PC-9 (cell line): ENCODE measurements at regions not wholly inside any gene's neighbourhood (a gene's known extent, or its start where the extent isn't known, plus 50 kb on each side); places are given as distances from the start of the nearest gene placed in this dataset.

ENCODE experiments used
- BruUV-seq: library from RNA; stranded (reverse); fragments of 400-500 nt; replicated peaks from 2 replicates; lab custom pipeline; 2021; lab: Mats Ljungman, UMichigan
- CTCF ChIA-PET: fragments of 300-600 bp; sonication (Branson Sonifier 250); formaldehyde crosslinking; loops from one replicate; lab custom pipeline; 2022; ENCODE audit warnings: antibody characterized with exemption; lab: Charles Lee
- POLR2A ChIA-PET: fragments of 300-600 bp; sonication (Branson Sonifier 250); formaldehyde crosslinking; loops from one replicate; lab custom pipeline; 2022; ENCODE audit warnings: antibody characterized with exemption; ENCODE audit not compliant: unreplicated experiment; lab: Charles Lee
- DNase-seq, 2 experiments: peaks; one replicate each; pipeline versions ENCODE4 v3.0.0 to v3.0.0-alpha.2; 2015 to 2022; ENCODE audit warnings: mixed read lengths in 1 of 2
- H2AFZ ChIP-seq: fragments of 200-600 bp; sonication (generic); 2 replicates; pipeline ENCODE4 v1.8.1; 2017; ENCODE audit warnings: antibody characterized with exemption
- H3F3A ChIP-seq: fragments of 200-600 bp; sonication (generic); 2 replicates; pipeline ENCODE4 v1.8.1; 2017; ENCODE audit warnings: antibody characterized with exemption, mild to moderate bottlenecking, low read depth; ENCODE audit not compliant: insufficient read depth
- H3K27ac ChIP-seq: fragments of 200-600 bp; sonication (generic); 2 replicates; pipeline ENCODE4 v1.6.1; 2016; ENCODE audit warnings: mixed run types
- H3K27me3 ChIP-seq: fragments of 200-600 bp; sonication (generic); 2 replicates; pipeline ENCODE4 v1.6.1; 2016; ENCODE audit warnings: low read depth, mixed run types; ENCODE audit not compliant: insufficient read depth
- H3K36me3 ChIP-seq: fragments of 200-600 bp; sonication (generic); 2 replicates; pipeline ENCODE4 v1.6.1; 2016; ENCODE audit warnings: low read depth, mixed run types
- H3K4me1 ChIP-seq: fragments of 200-600 bp; sonication (generic); replicated peaks from 2 replicates; pipeline ENCODE4 v1.6.1; 2016; ENCODE audit warnings: mixed run types; ENCODE audit not compliant: insufficient read depth
- H3K4me2 ChIP-seq: fragments of 200-600 bp; sonication (generic); 2 replicates; pipeline ENCODE4 v1.6.1; 2017; ENCODE audit warnings: mixed run types
- H3K4me3 ChIP-seq: fragments of 200-600 bp; sonication (generic); 2 replicates; pipeline ENCODE4 v1.6.1; 2016; ENCODE audit warnings: mixed run types
- H3K79me2 ChIP-seq: fragments of 200-600 bp; sonication (generic); 2 replicates; pipeline ENCODE4 v1.6.1; 2017; ENCODE audit warnings: low read depth, mixed run types
- H3K9me2 ChIP-seq: fragments of 200-600 bp; sonication (generic); 2 replicates; pipeline ENCODE4 v1.8.1; 2017; ENCODE audit warnings: mild to moderate bottlenecking; ENCODE audit not compliant: insufficient read depth
- H3K9me3 ChIP-seq: fragments of 200-600 bp; sonication (generic); 2 replicates; pipeline ENCODE4 v1.8.1; 2016; ENCODE audit warnings: low read depth; ENCODE audit not compliant: insufficient read depth
- H4K20me1 ChIP-seq: fragments of 200-600 bp; sonication (generic); 2 replicates; pipeline ENCODE4 v1.8.1; 2017; ENCODE audit not compliant: insufficient read depth
- EZH2 ChIP-seq: fragments of 200-600 bp; sonication (generic); IDR thresholded peaks from 2 replicates; pipeline ENCODE4 v1.8.0; 2017; ENCODE audit warnings: antibody characterized with exemption, low read depth
- intact Hi-C: fragments of 100-400 bp; cut with micrococcal nuclease; formaldehyde crosslinking; loops from one replicate; pipeline ENCODE4 v1.10.0; 2022; ENCODE audit not compliant: unreplicated experiment
- TF ChIP-seq, protein P1 (sequence below): fragments of 200-600 bp; sonication (generic); conservative IDR thresholded peaks from 2 replicates; pipeline ENCODE4 v1.6.1; 2017; ENCODE audit warnings: mixed run types, antibody characterized with exemption, mild to moderate bottlenecking, moderate library complexity

DNA sequence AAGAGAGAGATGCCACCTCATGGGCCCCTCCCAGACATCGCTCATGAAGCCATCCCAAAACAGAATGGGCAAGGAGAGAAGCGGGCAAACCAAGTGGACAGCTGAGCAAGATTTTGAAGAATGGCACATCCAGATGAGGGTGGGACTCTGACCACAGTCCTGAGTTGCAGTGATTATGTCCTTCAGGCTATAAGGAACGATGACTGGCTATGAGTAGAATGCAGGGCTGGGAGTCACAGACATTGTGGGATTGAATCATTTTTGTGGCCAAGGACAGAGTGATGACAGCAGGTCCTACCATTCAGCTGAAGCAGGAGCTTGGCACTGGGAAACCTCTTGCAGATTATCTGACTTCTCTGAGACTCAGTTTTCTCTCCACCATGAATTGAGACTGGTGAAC, 245.7 kb upstream of the SLC30A5 start:
- Histone ChIP-seq H2AFZ (no peak overlapping the region), H3F3A (no peaks in the 10 kb centered on the region; the same call in 1 of the 2 replicates), H3K4me1 (no peaks in the 10 kb centered on the region), H4K20me1 (no peaks in the 10 kb centered on the region), H3K79me2 (no peaks in the 10 kb centered on the region), H3K27ac (no peak overlapping the region), H3K4me3 (no peak overlapping the region), H3K27me3 (no peaks in the 10 kb centered on the region), H3K9me3 (no peaks in the 10 kb centered on the region), H3K9me2 (no peaks in the 10 kb centered on the region), H3K4me2 (no peak overlapping the region), H3K36me3 (no peaks in the 10 kb centered on the region)
- DNase-seq, result peak in 1 of 2 experiments; percentile 53
- no TSS peak for BruUV-seq
- intact Hi-C loops, result no loop called here
- ChIA-PET POLR2A (no interaction called here), CTCF (no interaction called here)
- TF ChIP-seq, protein P1, sequence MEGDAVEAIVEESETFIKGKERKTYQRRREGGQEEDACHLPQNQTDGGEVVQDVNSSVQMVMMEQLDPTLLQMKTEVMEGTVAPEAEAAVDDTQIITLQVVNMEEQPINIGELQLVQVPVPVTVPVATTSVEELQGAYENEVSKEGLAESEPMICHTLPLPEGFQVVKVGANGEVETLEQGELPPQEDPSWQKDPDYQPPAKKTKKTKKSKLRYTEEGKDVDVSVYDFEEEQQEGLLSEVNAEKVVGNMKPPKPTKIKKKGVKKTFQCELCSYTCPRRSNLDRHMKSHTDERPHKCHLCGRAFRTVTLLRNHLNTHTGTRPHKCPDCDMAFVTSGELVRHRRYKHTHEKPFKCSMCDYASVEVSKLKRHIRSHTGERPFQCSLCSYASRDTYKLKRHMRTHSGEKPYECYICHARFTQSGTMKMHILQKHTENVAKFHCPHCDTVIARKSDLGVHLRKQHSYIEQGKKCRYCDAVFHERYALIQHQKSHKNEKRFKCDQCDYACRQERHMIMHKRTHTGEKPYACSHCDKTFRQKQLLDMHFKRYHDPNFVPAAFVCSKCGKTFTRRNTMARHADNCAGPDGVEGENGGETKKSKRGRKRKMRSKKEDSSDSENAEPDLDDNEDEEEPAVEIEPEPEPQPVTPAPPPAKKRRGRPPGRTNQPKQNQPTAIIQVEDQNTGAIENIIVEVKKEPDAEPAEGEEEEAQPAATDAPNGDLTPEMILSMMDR, result no peak
- TF ChIP-seq EZH2, result no peak

DNA sequence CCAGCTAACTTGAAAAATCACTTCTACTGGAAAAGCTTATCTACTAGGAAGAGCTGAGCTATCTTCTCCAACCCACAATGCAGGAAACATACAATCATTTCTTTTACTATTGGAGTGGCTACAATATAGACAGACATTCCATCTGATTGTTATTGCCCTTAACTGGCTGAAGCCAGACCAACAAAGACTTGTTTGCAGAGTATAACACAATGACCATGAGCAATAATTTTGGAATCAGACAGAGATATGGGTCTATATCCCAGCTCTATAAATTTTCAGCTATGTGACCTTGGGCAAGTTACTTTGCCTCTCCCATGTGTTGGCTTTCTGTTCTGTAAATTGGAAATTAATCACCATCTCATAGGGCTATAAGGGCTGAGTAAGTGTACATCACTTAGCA, 244.7 kb upstream of the SLC30A5 start:
- no TSS peak for BruUV-seq
- no peak for TF ChIP-seq EZH2
- TF ChIP-seq, protein P1, result no peak

DNA sequence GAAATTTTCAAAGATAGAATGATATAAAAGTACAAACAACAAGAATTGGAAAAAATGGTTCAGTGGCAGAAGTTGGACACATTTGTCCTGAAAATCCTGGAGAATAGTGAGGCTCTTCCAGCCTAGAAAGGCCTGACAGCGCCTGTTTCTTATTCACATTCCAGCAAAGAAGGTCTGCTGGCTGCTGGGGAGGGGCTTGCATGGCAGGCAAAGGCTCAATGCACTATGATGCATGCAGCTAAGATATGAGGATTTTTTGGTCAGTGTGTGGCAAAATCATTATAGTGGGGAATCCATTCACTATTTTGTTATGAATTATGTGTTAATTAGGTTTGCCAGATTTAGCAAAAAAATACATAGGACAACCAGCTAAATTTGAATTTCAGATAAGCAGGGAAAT, 243.9 kb upstream of the SLC30A5 start:
- H3K4me1 ChIP-seq, result no peaks in the 10 kb centered on the region
- no peaks in the 10 kb centered on the region for H3K36me3 ChIP-seq
- H3K27ac ChIP-seq, result no peak overlapping the region
- no peaks in the 10 kb centered on the region; the same call in 1 of the 2 replicates for H3F3A ChIP-seq
- H3K4me2 ChIP-seq, result no peak overlapping the region
- no peak overlapping the region for H3K4me3 ChIP-seq
- intact Hi-C loops, result no loop called here
- H3K27me3 ChIP-seq, result no peaks in the 10 kb centered on the region
- no peak for TF ChIP-seq EZH2
- TF ChIP-seq, protein P1, result no peak
- no peak overlapping the region for H2AFZ ChIP-seq
- H3K9me3 ChIP-seq, result no peaks in the 10 kb centered on the region
- ChIA-PET CTCF (no interaction called here), POLR2A (no interaction called here)
- no TSS peak for BruUV-seq
- DNase-seq, result no peak
- no peaks in the 10 kb centered on the region for H4K20me1 ChIP-seq
- H3K9me2 ChIP-seq, result no peaks in the 10 kb centered on the region
- H3K79me2 ChIP-seq, result no peaks in the 10 kb centered on the region

More for the DNA sequence above, 244.7 kb upstream of the SLC30A5 start:
- Histone ChIP-seq H3K4me3 (no peak overlapping the region), H2AFZ (no peak overlapping the region), H4K20me1 (no peaks in the 10 kb centered on the region), H3K27me3 (no peaks in the 10 kb centered on the region), H3K4me1 (no peaks in the 10 kb centered on the region), H3K4me2 (no peak overlapping the region), H3K27ac (no peak overlapping the region), H3K36me3 (no peaks in the 10 kb centered on the region), H3K9me3 (no peaks in the 10 kb centered on the region), H3K79me2 (no peaks in the 10 kb centered on the region), H3K9me2 (no peaks in the 10 kb centered on the region), H3F3A (no peaks in the 10 kb centered on the region; the same call in 1 of the 2 replicates)
- CTCF ChIA-PET, result no interaction called here
- no peak for DNase-seq
- intact Hi-C loops, result no loop called here
- POLR2A ChIA-PET, result no interaction called here
